Caco-2 (cell line): ENCODE measurements at regions not wholly inside any gene's neighbourhood (a gene's known extent, or its start where the extent isn't known, plus 50 kb on each side); places are given as distances from the start of the nearest gene placed in this dataset.

Experiments used
- BruUV-seq: library from RNA; stranded (reverse); fragments of 400-500 nt; replicated peaks from 2 replicates; lab custom pipeline; 2021; lab: Mats Ljungman, UMichigan
- CTCF ChIA-PET: fragments of 300-600 bp; sonication (Branson Sonifier 250); formaldehyde crosslinking; loops from one replicate; lab custom pipeline; 2022; ENCODE audit warnings: antibody characterized with exemption; lab: Charles Lee
- POLR2A ChIA-PET: fragments of 300-600 bp; sonication (Branson Sonifier 250); formaldehyde crosslinking; loops from one replicate; lab custom pipeline; 2022; ENCODE audit warnings: antibody characterized with exemption; lab: Charles Lee
- DNase-seq, 2 experiments: peaks; one replicate each; pipeline versions ENCODE4 v3.0.0 to v3.0.0-alpha.2; 2020 to 2022
- H3K27me3 ChIP-seq: replicated peaks from 2 replicates; pipeline ENCODE4 v1.6.0; 2011; ENCODE audit warnings: low read length; ENCODE audit not compliant: control insufficient read depth, insufficient read depth
- H3K36me3 ChIP-seq: 2 replicates; pipeline ENCODE4 v1.5.1; 2011; ENCODE audit warnings: low read length; ENCODE audit not compliant: control insufficient read depth, insufficient read depth
- H3K4me1 ChIP-seq: fragments of 250-450 bp; sonication (Bioruptor Pico); 2 replicates; pipeline ENCODE4 v1.5.1; 2020; ENCODE audit warnings: mild to moderate bottlenecking
- H3K4me3 ChIP-seq: 2 replicates; pipeline ENCODE4 v1.5.1; 2011; ENCODE audit warnings: low read depth, mild to moderate bottlenecking, control low read depth, low read length
- H3K9me3 ChIP-seq: fragments of 250-450 bp; sonication (Bioruptor Pico); 2 replicates; pipeline ENCODE4 v1.5.1; 2020; ENCODE audit warnings: mild to moderate bottlenecking, moderate library complexity
- H3K27ac Mint-ChIP-seq: one replicate; pipeline ENCODE4 v1.8.0; 2022; ENCODE audit warnings: mixed read lengths; ENCODE audit not compliant: unreplicated experiment
- H3K27me3 Mint-ChIP-seq: one replicate; pipeline ENCODE4 v1.8.0; 2022; ENCODE audit warnings: mixed read lengths; ENCODE audit not compliant: insufficient read depth, unreplicated experiment
- H3K36me3 Mint-ChIP-seq: one replicate; pipeline ENCODE4 v1.8.0; 2022; ENCODE audit warnings: mild to moderate bottlenecking, mixed read lengths; ENCODE audit not compliant: insufficient read depth, unreplicated experiment
- H3K4me1 Mint-ChIP-seq: one replicate; pipeline ENCODE4 v1.8.0; 2022; ENCODE audit warnings: low read depth, mixed read lengths; ENCODE audit not compliant: unreplicated experiment
- H3K4me3 Mint-ChIP-seq: one replicate; pipeline ENCODE4 v1.8.0; 2022; ENCODE audit warnings: mild to moderate bottlenecking, moderate library complexity, mixed read lengths; ENCODE audit not compliant: unreplicated experiment
- H3K9me3 Mint-ChIP-seq: one replicate; pipeline ENCODE4 v1.8.0; 2022; ENCODE audit warnings: mixed read lengths; ENCODE audit not compliant: unreplicated experiment
- intact Hi-C: fragments of 100-400 bp; cut with micrococcal nuclease; formaldehyde crosslinking; loops from one replicate; pipeline ENCODE4 v1.10.0; 2022; ENCODE audit not compliant: unreplicated experiment
- TF ChIP-seq, protein P1 (sequence below), 2 experiments: fragments of 200-600 bp in 1 of 2; IDR thresholded peaks; 1 replicate in 1 of 2; 2 replicates in 1 of 2; pipeline versions ENCODE4 v1.5.1 to v1.8.0; 2011 to 2022; ENCODE audit warnings: antibody characterized with exemption in 1 of 2, control low read depth in 1 of 2, inconsistent platforms in 1 of 2, low read depth in 1 of 2, low read length in 1 of 2, mild to moderate bottlenecking in 1 of 2, moderate library complexity in 1 of 2; ENCODE audit not compliant: insufficient read depth in 1 of 2, severe bottlenecking in 1 of 2, unreplicated experiment in 1 of 2

DNA sequence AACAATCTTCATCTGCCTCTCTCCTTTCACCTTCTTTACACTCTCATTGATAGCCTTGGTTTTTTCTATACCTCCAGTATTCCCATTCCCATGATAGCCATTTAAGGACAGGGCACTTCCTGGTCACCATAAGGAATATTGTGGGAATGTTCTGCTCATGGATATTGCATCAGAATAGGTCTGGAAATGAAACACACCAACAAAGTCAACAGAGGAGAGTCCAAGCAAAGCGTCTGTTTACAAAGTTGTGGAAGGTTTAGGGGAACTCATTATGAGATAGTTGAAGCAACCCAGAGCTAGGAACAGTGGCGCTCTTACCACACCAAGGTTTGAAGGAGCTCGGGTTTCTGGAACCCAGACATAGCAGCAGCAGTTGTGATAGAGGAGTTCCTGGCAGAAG lies 150.3 kb upstream of the TNP1 start:
- H3K4me3 Mint-ChIP-seq = no peak overlapping the region
- Histone ChIP-seq H3K36me3 (no peaks in the 10 kb centered on the region), H3K9me3 (no peaks in the 10 kb centered on the region), H3K4me1 (no peaks in the 10 kb centered on the region), H3K4me3 (no peak overlapping the region), H3K27me3 (no peaks in the 10 kb centered on the region; the same call in none of the 2 replicates)
- CTCF ChIA-PET = no interaction called here
- H3K27me3 Mint-ChIP-seq = peaks cover 20% of the 10 kb centered on the region
- DNase-seq = no peak
- H3K36me3 Mint-ChIP-seq = no peaks in the 10 kb centered on the region
- POLR2A ChIA-PET = interaction anchor here (0.6 kb wide), 1 partner anchor 501 kb away, joined by 3 read pairs; no protein-coding TSS in a partner anchor
- TF ChIP-seq, protein P1, sequence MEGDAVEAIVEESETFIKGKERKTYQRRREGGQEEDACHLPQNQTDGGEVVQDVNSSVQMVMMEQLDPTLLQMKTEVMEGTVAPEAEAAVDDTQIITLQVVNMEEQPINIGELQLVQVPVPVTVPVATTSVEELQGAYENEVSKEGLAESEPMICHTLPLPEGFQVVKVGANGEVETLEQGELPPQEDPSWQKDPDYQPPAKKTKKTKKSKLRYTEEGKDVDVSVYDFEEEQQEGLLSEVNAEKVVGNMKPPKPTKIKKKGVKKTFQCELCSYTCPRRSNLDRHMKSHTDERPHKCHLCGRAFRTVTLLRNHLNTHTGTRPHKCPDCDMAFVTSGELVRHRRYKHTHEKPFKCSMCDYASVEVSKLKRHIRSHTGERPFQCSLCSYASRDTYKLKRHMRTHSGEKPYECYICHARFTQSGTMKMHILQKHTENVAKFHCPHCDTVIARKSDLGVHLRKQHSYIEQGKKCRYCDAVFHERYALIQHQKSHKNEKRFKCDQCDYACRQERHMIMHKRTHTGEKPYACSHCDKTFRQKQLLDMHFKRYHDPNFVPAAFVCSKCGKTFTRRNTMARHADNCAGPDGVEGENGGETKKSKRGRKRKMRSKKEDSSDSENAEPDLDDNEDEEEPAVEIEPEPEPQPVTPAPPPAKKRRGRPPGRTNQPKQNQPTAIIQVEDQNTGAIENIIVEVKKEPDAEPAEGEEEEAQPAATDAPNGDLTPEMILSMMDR (IDR thresholded peaks at IDR 0.05; ENCODE audit: insufficient read depth in 1 of 2, low read depth in 1 of 2, low read length in 1 of 2, severe bottlenecking in 1 of 2, unreplicated experiment in 1 of 2) = no peak
- BruUV-seq = no TSS peak
- no peaks in the 10 kb centered on the region for H3K4me1 Mint-ChIP-seq
- H3K9me3 Mint-ChIP-seq = no peaks in the 10 kb centered on the region
- intact Hi-C loops = no loop called here
- H3K27ac Mint-ChIP-seq = no peak overlapping the region

DNA sequence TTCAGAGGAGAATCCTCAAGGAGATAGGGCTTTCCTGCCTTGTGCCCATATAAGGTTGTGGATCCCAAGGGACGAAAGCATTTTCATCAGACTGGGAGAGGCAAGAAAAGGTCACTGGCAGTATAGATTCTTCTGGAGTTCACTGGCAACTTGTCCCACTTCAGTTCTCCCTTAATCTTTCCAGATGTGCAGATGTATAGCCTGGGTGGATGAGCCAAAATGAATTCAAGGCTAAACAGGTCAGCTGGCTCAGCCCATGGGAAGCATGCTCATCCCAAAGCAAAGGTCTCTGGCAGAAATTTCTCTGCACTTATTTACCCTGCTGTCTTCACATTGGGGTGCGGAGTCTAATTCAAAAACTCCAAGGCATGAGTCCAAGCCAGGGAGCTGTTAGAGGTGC lies 148.9 kb upstream of the TNP1 start:
- no peaks in the 10 kb centered on the region for H3K36me3 Mint-ChIP-seq
- intact Hi-C loops = no loop called here
- H3K27me3 Mint-ChIP-seq = peaks cover 16% of the 10 kb centered on the region
- H3K4me1 Mint-ChIP-seq = no peaks in the 10 kb centered on the region
- DNase-seq = no peak
- CTCF ChIA-PET = no interaction called here
- POLR2A ChIA-PET = no interaction called here
- Histone ChIP-seq H3K27me3 (no peaks in the 10 kb centered on the region; the same call in none of the 2 replicates), H3K9me3 (no peaks in the 10 kb centered on the region), H3K4me1 (no peaks in the 10 kb centered on the region), H3K36me3 (no peaks in the 10 kb centered on the region), H3K4me3 (no peak overlapping the region)
- no peaks in the 10 kb centered on the region for H3K9me3 Mint-ChIP-seq
- TF ChIP-seq, protein P1 (IDR thresholded peaks at IDR 0.05; ENCODE audit: insufficient read depth in 1 of 2, low read depth in 1 of 2, low read length in 1 of 2, severe bottlenecking in 1 of 2, unreplicated experiment in 1 of 2) = no peak
- no TSS peak for BruUV-seq
- H3K4me3 Mint-ChIP-seq = no peak overlapping the region
- no peak overlapping the region for H3K27ac Mint-ChIP-seq

DNA sequence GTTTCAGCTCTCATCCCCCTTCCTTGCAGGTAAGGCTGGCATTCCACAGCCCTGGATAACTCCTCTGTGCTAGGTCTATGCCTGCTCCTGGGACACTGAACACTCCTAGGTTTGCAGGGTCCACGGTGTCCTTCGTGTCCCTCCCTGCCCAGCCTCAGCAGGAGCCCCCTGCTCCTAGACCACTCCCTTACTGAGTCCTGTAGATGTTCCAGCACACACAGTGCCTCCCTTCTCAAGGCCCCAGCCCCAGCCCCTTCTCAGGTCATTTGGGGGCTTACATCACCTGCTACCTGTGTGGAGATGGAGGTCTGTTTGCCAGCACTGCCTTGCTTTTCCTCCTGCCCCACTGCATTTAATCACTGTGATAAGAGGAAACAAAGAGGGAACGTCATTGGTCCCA lies 146.4 kb upstream of the TNP1 start:
- H3K36me3 Mint-ChIP-seq = no peaks in the 10 kb centered on the region
- H3K9me3 ChIP-seq = no peaks in the 10 kb centered on the region
- H3K9me3 Mint-ChIP-seq = no peaks in the 10 kb centered on the region
- H3K4me1 ChIP-seq = no peaks in the 10 kb centered on the region
- intact Hi-C loops = no loop called here
- DNase-seq = no peak
- H3K27ac Mint-ChIP-seq = no peak overlapping the region
- H3K4me1 Mint-ChIP-seq = no peaks in the 10 kb centered on the region
- no peak overlapping the region for H3K4me3 Mint-ChIP-seq
- H3K27me3 Mint-ChIP-seq = peaks cover 10% of the 10 kb centered on the region
- no peaks in the 10 kb centered on the region for H3K36me3 ChIP-seq
- H3K27me3 ChIP-seq = no peaks in the 10 kb centered on the region; the same call in 1 of the 2 replicates
- no peak overlapping the region for H3K4me3 ChIP-seq
- ChIA-PET POLR2A (no interaction called here), CTCF (no interaction called here)
- TF ChIP-seq, protein P1 (IDR thresholded peaks at IDR 0.05; ENCODE audit: insufficient read depth in 1 of 2, low read depth in 1 of 2, low read length in 1 of 2, severe bottlenecking in 1 of 2, unreplicated experiment in 1 of 2) = no peak
- BruUV-seq = no TSS peak
